H9 (cell line): ENCODE measurements at regions not wholly inside any gene's neighbourhood (a gene's known extent, or its start where the extent isn't known, plus 50 kb on each side); places are given as distances from the start of the nearest gene placed in this dataset.

Experiments used
- DNase-seq: peaks from one replicate; pipeline ENCODE4 v3.0.0-alpha.2; 2017
- H2AFZ ChIP-seq: one replicate; pipeline ENCODE4 v1.6.1; 2013; ENCODE audit warnings: mild to moderate bottlenecking, low read length, control low read depth, moderate library complexity
- H2AK5ac ChIP-seq: 2 replicates; pipeline ENCODE4 v1.6.1; 2013; ENCODE audit warnings: low read length, control low read depth, mixed read lengths; ENCODE audit not compliant: insufficient read length
- H2BK120ac ChIP-seq: one replicate; pipeline ENCODE4 v1.6.1; 2013; ENCODE audit warnings: low read depth, mild to moderate bottlenecking, low read length, control low read depth, inconsistent platforms; ENCODE audit not compliant: poor library complexity, severe bottlenecking
- H2BK12ac ChIP-seq: 2 replicates; pipeline ENCODE4 v1.6.1; 2013; ENCODE audit warnings: low read length, control low read depth, mixed read lengths, low read depth; ENCODE audit not compliant: insufficient read length
- H2BK15ac ChIP-seq: 2 replicates; pipeline ENCODE4 v1.6.1; 2013; ENCODE audit warnings: low read depth, low read length, control low read depth
- H2BK20ac ChIP-seq: one replicate; pipeline ENCODE4 v1.6.1; 2013; ENCODE audit warnings: low read depth, mild to moderate bottlenecking, low read length, control low read depth, inconsistent platforms; ENCODE audit not compliant: poor library complexity, severe bottlenecking
- H2BK5ac ChIP-seq: 2 replicates; pipeline ENCODE4 v1.6.1; 2013; ENCODE audit warnings: low read length, control low read depth, mixed read lengths; ENCODE audit not compliant: insufficient read length
- H3K14ac ChIP-seq: 2 replicates; pipeline ENCODE4 v1.6.1; 2013; ENCODE audit warnings: low read length, control low read depth; ENCODE audit not compliant: insufficient read depth
- H3K18ac ChIP-seq: 2 replicates; pipeline ENCODE4 v1.6.1; 2013; ENCODE audit warnings: low read depth, mild to moderate bottlenecking, mixed read lengths, low read length, control low read depth; ENCODE audit not compliant: insufficient read length
- H3K23ac ChIP-seq: 2 replicates; pipeline ENCODE4 v1.6.1; 2013; ENCODE audit warnings: low read length, control low read depth, mixed read lengths, low read depth; ENCODE audit not compliant: insufficient read length
- H3K23me2 ChIP-seq: 2 replicates; pipeline ENCODE4 v1.6.1; 2013; ENCODE audit warnings: low read depth, mild to moderate bottlenecking, mixed read lengths, low read length, control low read depth; ENCODE audit not compliant: insufficient read length, poor library complexity, severe bottlenecking
- H3K27ac ChIP-seq: 2 replicates; pipeline ENCODE4 v1.5.1; 2013; ENCODE audit warnings: low read length, control low read depth, mixed read lengths, low read depth; ENCODE audit not compliant: insufficient read length
- H3K27me3 ChIP-seq: 2 replicates; pipeline ENCODE4 v1.6.1; 2013; ENCODE audit warnings: low read length, control low read depth, inconsistent platforms; ENCODE audit not compliant: insufficient read depth
- H3K4ac ChIP-seq: 2 replicates; pipeline ENCODE4 v1.6.1; 2013; ENCODE audit warnings: low read depth, mild to moderate bottlenecking, control low read depth, inconsistent platforms, low read length, moderate library complexity
- H3K4me1 ChIP-seq: 2 replicates; pipeline ENCODE4 v1.6.1; 2013; ENCODE audit warnings: low read length, control low read depth, inconsistent platforms; ENCODE audit not compliant: insufficient read depth
- H3K4me2 ChIP-seq: 2 replicates; pipeline ENCODE4 v1.6.1; 2013; ENCODE audit warnings: low read length, control low read depth, mixed read lengths; ENCODE audit not compliant: insufficient read length, insufficient read depth
- H3K56ac ChIP-seq: 2 replicates; pipeline ENCODE4 v1.6.1; 2013; ENCODE audit warnings: low read depth, mild to moderate bottlenecking, mixed read lengths, low read length, control low read depth; ENCODE audit not compliant: insufficient read length
- H3K79me1 ChIP-seq: 2 replicates; pipeline ENCODE4 v1.6.1; 2013; ENCODE audit warnings: low read depth, mild to moderate bottlenecking, moderate library complexity, low read length, control low read depth, inconsistent platforms; ENCODE audit not compliant: insufficient read depth, poor library complexity, severe bottlenecking
- H3K79me2 ChIP-seq: 2 replicates; pipeline ENCODE4 v1.6.1; 2013; ENCODE audit warnings: low read length, control low read depth, inconsistent platforms; ENCODE audit not compliant: insufficient read depth
- H3K9ac ChIP-seq: 2 replicates; pipeline ENCODE4 v1.6.1; 2013; ENCODE audit warnings: low read length, control low read depth, mixed read lengths; ENCODE audit not compliant: insufficient read length; ENCODE audit errors: extremely low read depth
- H3K9me3 ChIP-seq: one replicate; pipeline ENCODE4 v1.6.1; 2013; ENCODE audit warnings: low read depth, low read length, inconsistent platforms; ENCODE audit not compliant: control insufficient read depth
- H3T11ph ChIP-seq: one replicate; pipeline ENCODE4 v1.6.1; 2013; ENCODE audit warnings: mild to moderate bottlenecking, low read length, control low read depth, inconsistent platforms
- H4K20me1 ChIP-seq: one replicate; pipeline ENCODE4 v1.6.1; 2013; ENCODE audit not compliant: control insufficient read depth, insufficient read length, insufficient read depth
- H4K5ac ChIP-seq: 2 replicates; pipeline ENCODE4 v1.6.1; 2013; ENCODE audit warnings: low read depth, mild to moderate bottlenecking, mixed read lengths, low read length, control low read depth; ENCODE audit not compliant: insufficient read length
- H4K8ac ChIP-seq: replicated peaks from 2 replicates; pipeline ENCODE4 v1.6.1; 2013; ENCODE audit warnings: low read length, control low read depth, mixed read lengths, low read depth; ENCODE audit not compliant: insufficient read length
- H4K91ac ChIP-seq: 2 replicates; pipeline ENCODE4 v1.6.1; 2013; ENCODE audit warnings: low read depth, mild to moderate bottlenecking, moderate library complexity, mixed read lengths, low read length, control low read depth; ENCODE audit not compliant: insufficient read length
- H3K27ac Mint-ChIP-seq, 3 experiments: 2 replicates in 2 of 3; 3 replicates in 1 of 3; pipeline ENCODE4 v1.8.0; 2020 to 2021; ENCODE audit warnings: mixed read lengths in 3 of 3, mild to moderate bottlenecking in 1 of 3, moderate library complexity in 1 of 3
- H3K27me3 Mint-ChIP-seq: 2 replicates; pipeline ENCODE4 v1.8.0; 2021; ENCODE audit warnings: low read depth, mild to moderate bottlenecking, moderate library complexity, mixed read lengths
- H3K36me3 Mint-ChIP-seq, 3 experiments: 2 replicates in 2 of 3; 3 replicates in 1 of 3; pipeline ENCODE4 v1.8.0; 2020 to 2021; ENCODE audit warnings: low read depth in 3 of 3, mixed read lengths in 3 of 3; ENCODE audit not compliant: insufficient read depth in 1 of 3
- H3K4me1 Mint-ChIP-seq, 2 experiments: 2 replicates each; pipeline ENCODE4 v1.8.0; 2020; ENCODE audit warnings: mixed read lengths in 2 of 2
- H3K4me3 Mint-ChIP-seq, 2 experiments: 2 replicates in 1 of 2; 3 replicates in 1 of 2; pipeline ENCODE4 v1.8.0; 2020 to 2021; ENCODE audit warnings: mild to moderate bottlenecking in 2 of 2, mixed read lengths in 2 of 2, moderate library complexity in 1 of 2
- H3K9me3 Mint-ChIP-seq, 2 experiments: 2 replicates in 1 of 2; 3 replicates in 1 of 2; pipeline ENCODE4 v1.8.0; 2020; ENCODE audit warnings: mild to moderate bottlenecking in 2 of 2, mixed read lengths in 2 of 2, moderate library complexity in 1 of 2
- CTCF ChIP-seq: fragments of 200-600 bp; sonication (generic); conservative IDR thresholded peaks from 3 replicates; pipeline ENCODE4 v1.8.0; 2021; ENCODE audit warnings: antibody characterized with exemption, mild to moderate bottlenecking
- WGBS: extraction: QIAGEN DNeasy Blood & Tissue Kit; methylation state at CpG from one replicate; pipeline ENCODE4 v1.1.7; 2013; ENCODE audit warnings: missing lambda C conversion rate, low lambda C conversion rate, mixed read lengths; ENCODE audit not compliant: insufficient read length; ENCODE audit errors: extremely low coverage; 5-methylcytosine and 5-hydroxymethylcytosine counted together

- no peak overlapping the region for H2BK15ac ChIP-seq
- H3K4me1 ChIP-seq, result no peaks in the 10 kb centered on the region
- H3T11ph ChIP-seq, result no peak overlapping the region
- peaks cover 9 to 15% of the 10 kb centered on the region in 2 experiments for H3K9me3 Mint-ChIP-seq
- no peak overlapping the region for H3K23ac ChIP-seq
- H4K91ac ChIP-seq, result no peak overlapping the region
- H4K5ac ChIP-seq, result no peak overlapping the region
- peaks cover 3% of the 10 kb centered on the region in 2 experiments; a peak in 2 of 4 replicates for H3K4me1 Mint-ChIP-seq
- no peak for DNase-seq
- no peak overlapping the region for H3K9ac ChIP-seq
- H3K79me1 ChIP-seq, result no peaks in the 10 kb centered on the region
- no peak overlapping the region for H3K14ac ChIP-seq
- no peak overlapping the region for H2BK12ac ChIP-seq
- H3K56ac ChIP-seq, result no peak overlapping the region
- no peak for TF ChIP-seq CTCF
- no CpG with 5 or more reads among the region's 2 CpGs for WGBS
- no peak overlapping the region for H4K8ac ChIP-seq
- no peak overlapping the region for H2AK5ac ChIP-seq
- H3K79me2 ChIP-seq, result no peaks in the 10 kb centered on the region
- no peak overlapping the region for H3K18ac ChIP-seq
- no peak overlapping the region for H3K4ac ChIP-seq
- no peak overlapping the region for H3K27ac Mint-ChIP-seq
- H3K36me3 Mint-ChIP-seq, result peaks cover 0 to 28% (median 4%) of the 10 kb centered on the region in 3 experiments; a peak in 4 of 7 replicates
- no peak overlapping the region for H3K4me2 ChIP-seq
- H3K9me3 ChIP-seq, result no peaks in the 10 kb centered on the region
- no peak overlapping the region for H3K4me3 Mint-ChIP-seq
- H3K27me3 Mint-ChIP-seq, result no peaks in the 10 kb centered on the region
- no peaks in the 10 kb centered on the region for H4K20me1 ChIP-seq
- H2BK5ac ChIP-seq, result no peak overlapping the region
- no peaks in the 10 kb centered on the region for H3K27me3 ChIP-seq
- H2AFZ ChIP-seq, result no peak overlapping the region
- no peak overlapping the region for H2BK120ac ChIP-seq
- H2BK20ac ChIP-seq, result no peak overlapping the region
- H3K23me2 ChIP-seq, result no peaks in the 10 kb centered on the region
- H3K27ac ChIP-seq, result no peak overlapping the region
Observed at GRCh38 chr18:60007661-60008060, 107.9 kb downstream of the PMAIP1 start.
